OCI-LY3 (cell line): ENCODE measurements at regions not wholly inside any gene's neighbourhood (a gene's known extent, or its start where the extent isn't known, plus 50 kb on each side); places are given as distances from the start of the nearest gene placed in this dataset.
"Not testable (repeated sequence)": the region's sequence is repeated elsewhere in the genome, so short reads cannot be mapped to it uniquely, and the experiment has no call there.

Source experiments
- CTCF ChIP-seq: fragments of 200-600, 300-600 bp; sonication (generic); IDR thresholded peaks from 2 replicates; pipeline ENCODE4 v1.5.1; 2014; ENCODE audit warnings: antibody characterized with exemption, low read length, low read depth
- EZH2phosphoT487 ChIP-seq: fragments of 200-600 bp; shearing (Covaris generic); IDR thresholded peaks from 2 replicates; pipeline ENCODE4 v1.6.1; 2018; ENCODE audit warnings: antibody characterized with exemption, mixed run types, low read depth

- TF ChIP-seq CTCF, EZH2phosphoT487: not testable (repeated sequence)
Measured at GRCh38 chr1:149176453-149177316, 73.3 kb upstream of the NBPF9 start.
